HPDE6-E6E7 (cell line): ENCODE measurements at regions not wholly inside any gene's neighbourhood (a gene's known extent, or its start where the extent isn't known, plus 50 kb on each side); places are given as distances from the start of the nearest gene placed in this dataset.
"Not testable (repeated sequence)": the region's sequence is repeated elsewhere in the genome, so short reads cannot be mapped to it uniquely, and the experiment has no call there.

Experiments used
- DNase-seq: peaks from one replicate; pipeline ENCODE4 v3.0.0; 2011; ENCODE audit warnings: missing footprints; ENCODE audit errors: extremely low spot score

DNA sequence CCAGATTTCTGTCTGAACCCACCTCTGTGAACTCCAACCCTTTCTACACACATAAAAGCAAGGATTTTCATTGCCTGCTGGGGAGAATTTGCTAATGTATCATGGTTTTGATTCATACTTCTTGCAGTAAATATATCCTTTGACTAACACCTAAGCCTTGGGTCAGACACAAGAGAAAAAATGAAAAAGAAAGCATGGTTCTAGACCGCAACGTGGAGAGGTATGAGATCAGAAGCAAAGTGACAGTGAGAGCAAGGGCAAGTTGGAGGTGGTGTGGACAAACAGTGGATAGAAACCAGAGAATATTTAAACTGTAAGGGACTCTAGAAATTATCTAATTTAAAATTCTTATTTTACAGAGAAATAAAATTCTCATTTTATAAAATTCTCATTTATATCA lies 212.9 kb upstream of the SEMA6A start:
- DNase-seq = no peak

DNA sequence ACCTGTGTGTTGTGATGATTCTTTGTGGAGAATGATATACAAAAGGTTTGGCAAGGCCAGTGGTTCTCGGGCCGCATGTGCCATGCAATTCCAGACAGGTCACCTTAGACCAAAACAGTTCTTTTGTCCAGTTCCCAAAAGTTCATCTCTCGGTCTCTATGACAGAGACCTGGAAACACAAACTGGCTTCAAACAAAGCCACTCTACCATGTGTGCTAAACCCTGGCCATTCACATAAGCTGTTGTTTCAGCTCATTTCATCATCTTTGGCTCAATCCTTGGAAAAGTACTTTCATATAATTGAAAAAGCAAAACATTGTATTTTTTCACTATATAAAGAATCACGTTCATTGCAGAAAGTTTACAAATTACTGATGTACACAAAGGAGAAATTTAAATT lies 210.5 kb upstream of the SEMA6A start:
- DNase-seq = no peak

GRCh38 chr5:116779846-116780245 lies 205.2 kb upstream of the SEMA6A start:
- no peak for DNase-seq

DNA sequence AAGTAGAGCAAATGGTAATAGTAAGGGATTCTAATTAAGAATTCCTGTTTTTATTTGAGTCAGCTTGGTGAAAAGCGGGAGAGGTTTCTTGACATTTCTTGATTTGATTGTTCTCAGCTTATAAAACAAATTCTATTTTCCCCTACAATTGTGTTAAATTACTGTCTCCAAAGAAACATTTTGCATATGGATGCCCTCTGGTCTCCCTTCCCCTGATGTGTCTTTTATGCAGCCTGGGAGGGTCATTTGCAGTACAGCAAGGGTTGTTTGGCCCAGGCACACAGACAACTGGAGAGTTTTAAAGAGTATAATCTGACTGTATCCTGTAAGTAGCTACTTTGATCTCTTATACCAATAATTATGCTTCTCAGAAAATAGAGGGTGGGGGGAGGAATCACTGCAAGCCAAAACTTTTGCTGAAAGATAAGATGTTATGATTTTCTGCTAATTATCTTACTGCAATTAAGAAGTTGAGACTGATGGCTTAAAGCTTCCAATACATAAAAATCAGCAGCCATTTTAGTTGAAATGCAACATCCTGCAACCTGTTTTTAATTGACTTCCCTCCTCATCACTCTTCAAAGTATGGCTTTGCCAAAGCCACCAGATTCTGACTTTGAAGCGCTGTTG lies 204.1 kb upstream of the SEMA6A start:
- no peak for DNase-seq

- no peak for DNase-seq
Measured at GRCh38 chr5:116778032-116778431, 203.4 kb upstream of the SEMA6A start.

- no peak for DNase-seq
Measured at GRCh38 chr5:116773926-116774325, 199.3 kb upstream of the SEMA6A start.

DNA sequence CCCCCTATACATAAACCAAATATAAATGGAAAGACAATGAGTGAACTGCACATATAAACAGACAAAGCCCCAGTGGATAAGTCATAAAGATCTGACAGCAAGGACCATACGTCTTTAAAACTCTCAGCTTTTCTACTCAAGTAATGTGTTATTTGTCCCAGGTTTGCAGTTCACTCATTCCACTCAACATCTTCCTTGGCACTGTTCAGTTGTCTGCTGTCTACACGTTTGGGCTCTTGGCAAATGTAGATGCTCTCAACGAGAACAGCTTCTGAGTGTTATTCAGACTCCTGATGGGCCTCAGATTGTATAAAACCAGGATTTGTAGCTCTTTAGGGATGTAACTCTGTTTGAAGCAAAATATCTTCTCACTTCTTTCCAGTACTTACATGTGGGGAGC lies 198.2 kb upstream of the SEMA6A start:
- no peak for DNase-seq

DNA sequence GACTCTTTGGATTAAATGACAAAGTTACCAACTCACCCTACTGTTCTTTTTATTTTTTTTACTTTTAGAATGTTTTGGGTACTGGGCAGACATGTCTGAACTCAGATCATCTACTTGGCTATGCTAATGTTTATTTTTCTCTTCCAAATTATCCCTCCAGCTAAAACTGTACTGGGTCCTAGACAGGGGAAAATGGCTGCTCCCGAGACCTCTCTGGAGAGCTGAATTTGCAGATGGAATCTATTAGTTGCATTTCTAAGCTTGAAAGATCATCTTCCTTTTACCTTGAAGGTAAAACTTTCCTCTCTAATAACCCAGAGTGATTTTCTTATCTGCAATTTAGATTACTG lies 197.5 kb upstream of the SEMA6A start:
- no peak for DNase-seq

GRCh38 chr5:116771466-116772151 lies 197.0 kb upstream of the SEMA6A start:
- DNase-seq = no peak

GRCh38 chr5:116769953-116770352 lies 195.3 kb upstream of the SEMA6A start:
- not testable (repeated sequence) for DNase-seq

GRCh38 chr5:116769470-116769869 lies 194.8 kb upstream of the SEMA6A start:
- DNase-seq = no peak

GRCh38 chr5:116766470-116766947 lies 191.9 kb upstream of the SEMA6A start:
- DNase-seq = peak; percentile 3

GRCh38 chr5:116765441-116765840 lies 190.8 kb upstream of the SEMA6A start:
- DNase-seq = no peak

- no peak for DNase-seq
Measured at GRCh38 chr5:116764941-116765340, 190.3 kb upstream of the SEMA6A start.

GRCh38 chr5:116763987-116764866 lies 189.6 kb upstream of the SEMA6A start:
- no peak for DNase-seq

DNA sequence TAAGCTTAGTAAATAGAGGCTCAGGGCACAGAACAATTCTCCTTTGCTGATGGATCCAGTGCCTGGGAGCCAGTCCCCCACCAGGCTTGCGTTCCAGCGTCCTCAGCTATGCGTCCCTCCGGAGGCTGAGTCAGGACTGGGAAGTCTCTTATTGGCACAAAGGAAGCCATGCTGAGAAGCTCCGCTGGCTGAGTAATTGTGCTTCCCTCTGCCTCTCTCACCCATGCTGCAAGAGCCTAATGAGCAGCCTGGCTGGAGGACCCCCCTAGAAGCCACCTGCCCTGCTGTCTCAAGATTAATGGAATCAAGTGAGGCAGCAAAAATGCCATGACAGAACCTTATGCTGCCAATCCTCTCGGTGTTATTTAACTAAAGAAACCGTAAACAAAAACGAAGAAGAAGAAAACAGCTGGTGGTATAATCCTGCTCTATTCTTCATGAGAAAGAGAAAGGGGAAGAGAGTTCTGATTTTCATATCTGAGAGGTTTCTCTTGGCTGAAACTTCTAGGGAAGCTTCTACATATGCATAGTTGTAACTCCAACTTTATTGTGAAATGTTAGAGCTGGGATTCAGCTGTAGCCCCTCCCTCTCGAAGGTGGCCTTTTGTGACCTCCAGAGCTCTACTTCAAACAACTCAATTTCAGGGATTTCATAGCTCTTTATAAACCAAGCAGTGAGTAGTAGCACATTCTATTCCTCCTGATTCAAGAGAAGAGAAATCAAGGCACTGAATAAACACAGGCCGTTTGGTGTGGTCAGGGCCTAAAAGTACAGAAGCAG lies 185.4 kb upstream of the SEMA6A start:
- DNase-seq = no peak

GRCh38 chr5:116757326-116757725 lies 182.7 kb upstream of the SEMA6A start:
- DNase-seq = no peak

GRCh38 chr5:116756531-116756930 lies 181.9 kb upstream of the SEMA6A start:
- DNase-seq = no peak

DNA sequence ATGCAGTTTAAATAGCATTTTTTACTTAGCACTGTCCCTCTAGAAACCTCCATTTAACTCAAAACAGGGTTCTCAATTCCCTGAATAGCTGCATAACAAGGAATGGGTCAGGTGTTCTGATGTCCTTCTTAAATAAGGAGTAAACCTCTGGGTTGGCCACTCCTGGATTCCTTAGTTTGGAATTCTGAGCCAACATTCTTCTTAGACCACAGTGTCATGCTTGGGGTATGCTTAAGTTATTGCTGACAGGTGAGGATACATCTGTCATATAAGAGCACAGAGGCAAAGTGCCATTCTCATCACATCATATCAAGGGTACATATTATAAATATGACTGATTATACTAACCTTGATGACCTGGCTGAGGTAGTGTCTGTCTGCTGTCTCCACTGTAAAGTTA lies 179.9 kb upstream of the SEMA6A start:
- DNase-seq = no peak

DNA sequence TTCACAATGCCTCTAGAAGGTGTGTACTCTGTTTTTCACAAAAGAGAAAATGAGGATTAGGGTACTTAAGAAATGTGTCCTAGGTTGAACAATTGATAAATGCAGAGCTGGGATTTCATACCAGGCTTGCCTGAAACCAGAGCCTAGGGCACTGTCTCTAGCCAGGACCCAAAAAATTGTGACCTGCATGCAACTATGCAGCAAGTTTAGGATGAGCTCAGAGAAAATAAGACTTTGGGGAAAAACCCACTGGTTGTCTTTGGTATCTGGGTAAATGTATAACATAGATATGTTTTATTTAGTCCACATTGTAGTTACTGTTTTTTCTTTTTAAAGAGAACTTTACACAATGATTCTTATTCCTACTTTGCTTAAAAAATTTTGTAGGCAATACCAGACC lies 177.1 kb upstream of the SEMA6A start:
- DNase-seq = no peak

GRCh38 chr5:116750631-116751580 lies 176.3 kb upstream of the SEMA6A start:
- no peak for DNase-seq
